NCI-H2227 (cell line): ENCODE measurements at regions not wholly inside any gene's neighbourhood (a gene's known extent, or its start where the extent isn't known, plus 50 kb on each side); places are given as distances from the start of the nearest gene placed in this dataset.
A peak's percentile ranks its signal among the peaks of the same experiment; 100 is the strongest.
"Not testable (repeated sequence)": the region's sequence is repeated elsewhere in the genome, so short reads cannot be mapped to it uniquely, and the experiment has no call there.

Source experiments
- DNase-seq: peaks from one replicate; lab custom pipeline; 2025; ENCODE audit not compliant: unreplicated experiment; lab: John Stamatoyannopoulos, UW

GRCh38 chr16:51867386-51868065 is 679.4 kb downstream of the TOX3 start:
- DNase-seq, result no peak

GRCh38 chr16:51864575-51864974 is 682.4 kb downstream of the TOX3 start:
- no peak for DNase-seq

GRCh38 chr16:51854401-51854951 is 692.5 kb downstream of the TOX3 start:
- no peak for DNase-seq

- DNase-seq, result no peak
Observed at GRCh38 chr16:51853586-51853985, 693.4 kb downstream of the TOX3 start.

- no peak for DNase-seq
Observed at GRCh38 chr16:51852892-51853291, 694.1 kb downstream of the TOX3 start.

GRCh38 chr16:51851111-51851510 is 695.8 kb downstream of the TOX3 start:
- no peak for DNase-seq

- no peak for DNase-seq
Observed at GRCh38 chr16:51849715-51850114, 697.2 kb downstream of the TOX3 start.

GRCh38 chr16:51845586-51846305 is 694.7 kb upstream of the SALL1 start:
- DNase-seq, result peak; percentile 2

GRCh38 chr16:51839727-51840462 is 688.8 kb upstream of the SALL1 start:
- no peak for DNase-seq

GRCh38 chr16:51834794-51835193 is 683.7 kb upstream of the SALL1 start:
- DNase-seq, result no peak

GRCh38 chr16:51834133-51834532 is 683.1 kb upstream of the SALL1 start:
- DNase-seq, result no peak

GRCh38 chr16:51831595-51832367 is 680.7 kb upstream of the SALL1 start:
- DNase-seq, result no peak

- DNase-seq, result not testable (repeated sequence)
Observed at GRCh38 chr16:51831034-51831433, 680.0 kb upstream of the SALL1 start.

GRCh38 chr16:51825779-51826178 is 674.7 kb upstream of the SALL1 start:
- no peak for DNase-seq

GRCh38 chr16:51822471-51822870 is 671.4 kb upstream of the SALL1 start:
- no peak for DNase-seq

GRCh38 chr16:51821527-51821926 is 670.5 kb upstream of the SALL1 start:
- DNase-seq, result no peak

GRCh38 chr16:51820176-51820575 is 669.1 kb upstream of the SALL1 start:
- no peak for DNase-seq

- peak; percentile 54 for DNase-seq
Observed at GRCh38 chr16:51818342-51818944, 667.4 kb upstream of the SALL1 start.

- DNase-seq, result no peak
Observed at GRCh38 chr16:51816929-51817328, 665.9 kb upstream of the SALL1 start.

- no peak for DNase-seq
Observed at GRCh38 chr16:51815523-51815922, 664.5 kb upstream of the SALL1 start.

- no peak for DNase-seq
Observed at GRCh38 chr16:51814617-51815016, 663.5 kb upstream of the SALL1 start.
